Ovary (tissue), 7 donors: ENCODE measurements at regions not wholly inside any gene's neighbourhood (a gene's known extent, or its start where the extent isn't known, plus 50 kb on each side); places are given as distances from the start of the nearest gene placed in this dataset.
"Not testable (repeated sequence)": the region's sequence is repeated elsewhere in the genome, so short reads cannot be mapped to it uniquely, and the experiment has no call there.

Experiments
- DNase-seq, 5 donors: peaks; one replicate each; pipeline ENCODE4 v3.0.0-alpha.2; 2019 to 2020
- H3K27ac ChIP-seq, 2 donors: fragments of 200-600 bp; one replicate each; pipeline versions ENCODE4 v1.5.1 to v1.8.0; 2019 to 2022
- H3K27me3 ChIP-seq: fragments of 200-600 bp; one replicate; pipeline ENCODE4 v1.8.0; 2022
- H3K36me3 ChIP-seq: fragments of 200-600 bp; sonication (generic); one replicate; pipeline ENCODE4 v1.5.1; 2019
- H3K4me1 ChIP-seq: one replicate; pipeline ENCODE4 v1.8.1; 2013; ENCODE audit warnings: mild to moderate bottlenecking, moderate library complexity; ENCODE audit not compliant: insufficient read depth
- H3K4me3 ChIP-seq: fragments of 200-600 bp; sonication (generic); one replicate; pipeline ENCODE4 v1.5.1; 2017
- H3K9me3 ChIP-seq, 2 donors: fragments of 200-600 bp in 1 of 2; sonication (generic) in 1 of 2; one replicate each; pipeline versions ENCODE4 v1.5.1 to v1.8.1; 2013 to 2019; ENCODE audit warnings: mild to moderate bottlenecking in 1 of 2, moderate library complexity in 1 of 2
- EP300 ChIP-seq: sonication (generic); formaldehyde crosslinking; IDR thresholded peaks from one replicate; pipeline ENCODE4 v1.6.1; 2017; ENCODE audit warnings: antibody characterized with exemption
- POLR2A ChIP-seq: fragments of 450-650 bp; IDR thresholded peaks from one replicate; pipeline ENCODE4 v1.6.1; 2017; ENCODE audit warnings: antibody characterized with exemption, mild to moderate bottlenecking, moderate library complexity
- WGBS, 3 donors: extraction: QIAGEN DNeasy Blood & Tissue Kit in 1 of 3; methylation state at CpG; one replicate each; pipeline versions ENCODE4 v1.1.5 to v1.1.7; 2013 to 2017; 5-methylcytosine and 5-hydroxymethylcytosine counted together
- intact Hi-C, 4 donors: fragments of 100-400 bp; cut with DNase I; formaldehyde crosslinking; loops; one replicate each; pipeline versions ENCODE4 v1.11.0 to v1.15.1; 2022 to 2023
- TF ChIP-seq, protein P1 (sequence below), 3 donors: fragments of 450-650 bp in 2 of 3; fragments of 200-600 bp in 1 of 3; IDR thresholded peaks; one replicate each; pipeline versions ENCODE4 v1.5.1 to v1.8.0; 2016 to 2022; ENCODE audit warnings: antibody characterized with exemption in 3 of 3, mild to moderate bottlenecking in 1 of 3
- donor health status: DM: no; HTN: no; CAD: no; lungs with moderate emphysema.
- donor health status: DM: no; HTN: no; CAD: no.
- donor health status: Bipolar disorder and iron deficiency.
- donor health status: DM: no; HTN: no; CAD: no.
- donor health status: DM: yes; HTN: yes; CAD: no.

DNA sequence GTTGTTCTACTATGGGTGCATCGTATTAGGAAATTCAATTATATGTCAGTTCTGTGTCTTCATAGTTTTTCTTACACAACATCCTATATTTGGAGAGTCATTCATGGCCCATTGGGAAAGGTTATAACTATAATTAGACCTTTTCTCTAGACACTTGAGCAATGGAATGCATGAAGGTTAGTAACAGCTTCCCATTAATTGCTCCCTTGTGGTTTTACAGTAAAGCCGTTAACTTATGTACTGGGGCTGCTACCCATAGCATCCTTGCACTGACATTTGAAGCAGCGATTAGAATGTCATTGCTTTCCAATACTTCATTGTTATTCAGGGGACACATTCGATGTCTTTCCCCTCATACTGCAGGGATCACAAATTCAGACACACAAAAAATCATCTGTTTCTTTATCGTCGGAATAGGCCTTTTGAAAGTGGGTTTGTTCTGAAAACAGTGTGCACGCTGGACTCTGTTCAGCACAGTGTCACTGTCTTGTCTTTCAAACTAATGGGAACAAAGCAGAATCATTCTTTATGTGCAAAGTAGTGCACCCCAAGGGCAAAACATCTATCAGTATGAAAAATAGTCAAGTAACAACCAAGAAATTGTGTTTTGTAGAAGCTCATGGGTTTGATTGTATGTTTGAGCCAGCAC, 634.3 kb upstream of the MAP3K7 start:
- no peaks in the 10 kb centered on the region for H3K27me3 ChIP-seq
- no peak overlapping the region for H3K27ac ChIP-seq
- no peak overlapping the region for H3K4me3 ChIP-seq
- TF ChIP-seq, protein P1, sequence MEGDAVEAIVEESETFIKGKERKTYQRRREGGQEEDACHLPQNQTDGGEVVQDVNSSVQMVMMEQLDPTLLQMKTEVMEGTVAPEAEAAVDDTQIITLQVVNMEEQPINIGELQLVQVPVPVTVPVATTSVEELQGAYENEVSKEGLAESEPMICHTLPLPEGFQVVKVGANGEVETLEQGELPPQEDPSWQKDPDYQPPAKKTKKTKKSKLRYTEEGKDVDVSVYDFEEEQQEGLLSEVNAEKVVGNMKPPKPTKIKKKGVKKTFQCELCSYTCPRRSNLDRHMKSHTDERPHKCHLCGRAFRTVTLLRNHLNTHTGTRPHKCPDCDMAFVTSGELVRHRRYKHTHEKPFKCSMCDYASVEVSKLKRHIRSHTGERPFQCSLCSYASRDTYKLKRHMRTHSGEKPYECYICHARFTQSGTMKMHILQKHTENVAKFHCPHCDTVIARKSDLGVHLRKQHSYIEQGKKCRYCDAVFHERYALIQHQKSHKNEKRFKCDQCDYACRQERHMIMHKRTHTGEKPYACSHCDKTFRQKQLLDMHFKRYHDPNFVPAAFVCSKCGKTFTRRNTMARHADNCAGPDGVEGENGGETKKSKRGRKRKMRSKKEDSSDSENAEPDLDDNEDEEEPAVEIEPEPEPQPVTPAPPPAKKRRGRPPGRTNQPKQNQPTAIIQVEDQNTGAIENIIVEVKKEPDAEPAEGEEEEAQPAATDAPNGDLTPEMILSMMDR (IDR thresholded peaks at IDR 0.05) = no peak
- TF ChIP-seq POLR2A = no peak
- no peak for TF ChIP-seq EP300
- intact Hi-C loops = no loop called here
- DNase-seq = no peak
- H3K9me3 ChIP-seq = no peaks in the 10 kb centered on the region
- 82 to 88% (median 84%) methylated on average over 7 of the region's 7 CpGs for WGBS, 3 donors
- H3K4me1 ChIP-seq = no peaks in the 10 kb centered on the region
- H3K36me3 ChIP-seq = no peaks in the 10 kb centered on the region

- 75 to 84% (median 82%) methylated on average over 5 of the region's 5 CpGs for whole genome bisulfite sequencing, 3 donors
- no peak for DNase-seq
- Histone ChIP-seq H3K4me1 (no peaks in the 10 kb centered on the region), H3K27me3 (no peaks in the 10 kb centered on the region), H3K4me3 (no peak overlapping the region), H3K36me3 (no peaks in the 10 kb centered on the region), H3K27ac (no peak overlapping the region), H3K9me3 (no peaks in the 10 kb centered on the region)
- intact Hi-C loops = no loop called here
- TF ChIP-seq EP300 (no peak), POLR2A (no peak)
- TF ChIP-seq, protein P1 (IDR thresholded peaks at IDR 0.05) = no peak
These were observed 626.5 kb upstream of the MAP3K7 start for GRCh38 chr6:91213229-91213901.

- Histone ChIP-seq H3K36me3 (no peaks in the 10 kb centered on the region), H3K4me3 (no peak overlapping the region), H3K27ac (no peak overlapping the region), H3K9me3 (no peaks in the 10 kb centered on the region), H3K27me3 (no peaks in the 10 kb centered on the region), H3K4me1 (no peaks in the 10 kb centered on the region)
- WGBS, 3 donors = 73 to 83% (median 82%) methylated on average over 4 of the region's 4 CpGs
- TF ChIP-seq, protein P1 (IDR thresholded peaks at IDR 0.05) = no peak
- TF ChIP-seq POLR2A (no peak), EP300 (no peak)
- no peak for DNase-seq
- intact Hi-C loops = no loop called here
These were observed 611.9 kb upstream of the MAP3K7 start for GRCh38 chr6:91198588-91199255.

GRCh38 chr6:91196729-91197128, 609.9 kb upstream of the MAP3K7 start:
- no peaks in the 10 kb centered on the region for H3K36me3 ChIP-seq
- no peak overlapping the region for H3K27ac ChIP-seq
- H3K9me3 ChIP-seq = no peaks in the 10 kb centered on the region
- H3K27me3 ChIP-seq = no peaks in the 10 kb centered on the region
- no peaks in the 10 kb centered on the region for H3K4me1 ChIP-seq
- WGBS, 3 donors = 92 to 97% (median 92%) methylated on average over 1 of the region's 1 CpG
- H3K4me3 ChIP-seq = no peak overlapping the region
- no peak for DNase-seq
- intact Hi-C loops = no loop called here
- TF ChIP-seq EP300 (no peak), POLR2A (no peak)

DNA sequence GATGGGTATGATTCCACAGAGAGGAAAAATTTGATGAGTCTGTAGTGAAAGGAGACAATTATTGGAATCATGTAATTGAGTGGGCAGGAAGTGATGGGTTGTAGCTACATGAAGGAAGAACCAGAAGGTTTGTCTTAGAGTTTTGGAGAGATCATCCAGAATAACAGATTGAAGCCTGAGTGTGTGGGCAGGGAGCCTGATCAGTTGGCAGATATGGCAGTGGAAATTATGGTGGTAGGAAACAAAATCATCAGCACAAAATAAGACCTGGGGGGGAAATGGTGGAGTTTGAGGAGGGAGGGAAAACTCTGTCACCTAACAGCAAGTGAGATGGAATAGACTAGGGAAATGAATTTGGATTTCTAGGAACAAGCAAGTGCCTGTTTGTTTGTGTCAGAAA, 606.6 kb upstream of the MAP3K7 start:
- no peak overlapping the region for H3K4me3 ChIP-seq
- intact Hi-C loops = no loop called here
- H3K9me3 ChIP-seq = no peaks in the 10 kb centered on the region
- H3K27ac ChIP-seq = no peak overlapping the region
- no peaks in the 10 kb centered on the region for H3K27me3 ChIP-seq
- DNase-seq = no peak
- H3K36me3 ChIP-seq = no peaks in the 10 kb centered on the region
- TF ChIP-seq POLR2A = no peak
- TF ChIP-seq, protein P1 (IDR thresholded peaks at IDR 0.05) = no peak
- no peaks in the 10 kb centered on the region for H3K4me1 ChIP-seq

- intact Hi-C loops, H3K36me3 ChIP-seq, H3K4me1 ChIP-seq, DNase-seq, H3K9me3 ChIP-seq, H3K27ac ChIP-seq, H3K27me3 ChIP-seq, H3K4me3 ChIP-seq: not testable (repeated sequence)
- 93 to 98% (median 96%) methylated on average over 3 of the region's 3 CpGs for WGBS, 3 donors
These were observed 603.2 kb upstream of the MAP3K7 start for GRCh38 chr6:91190041-91190440.
